OCI-M1 (cell line): ENCODE measurements at regions not wholly inside any gene's neighbourhood (a gene's known extent, or its start where the extent isn't known, plus 50 kb on each side); places are given as distances from the start of the nearest gene placed in this dataset.

ENCODE experiments used
- DNase-seq: peaks from one replicate; lab custom pipeline; 2025; lab: John Stamatoyannopoulos, UW

DNA sequence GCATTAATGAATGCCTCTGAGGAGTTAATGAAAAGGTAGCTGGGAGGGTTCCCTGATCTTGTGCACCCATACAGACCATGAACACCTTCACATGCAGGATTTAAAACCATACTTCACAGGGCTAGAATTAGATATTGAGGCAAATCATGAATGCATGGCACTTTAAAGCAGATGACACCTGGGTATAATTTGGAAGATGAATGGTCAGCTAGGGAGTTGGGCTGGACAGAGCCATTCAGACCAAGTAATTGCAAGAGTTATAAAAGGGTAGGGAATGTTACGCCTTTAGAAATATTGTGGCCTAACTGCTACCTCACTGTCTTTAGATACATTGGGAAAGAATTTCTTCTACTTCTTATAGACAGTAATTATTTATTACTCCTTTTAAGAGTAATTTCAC, 89.1 kb upstream of the ZNF827 start:
- DNase-seq = no peak

DNA sequence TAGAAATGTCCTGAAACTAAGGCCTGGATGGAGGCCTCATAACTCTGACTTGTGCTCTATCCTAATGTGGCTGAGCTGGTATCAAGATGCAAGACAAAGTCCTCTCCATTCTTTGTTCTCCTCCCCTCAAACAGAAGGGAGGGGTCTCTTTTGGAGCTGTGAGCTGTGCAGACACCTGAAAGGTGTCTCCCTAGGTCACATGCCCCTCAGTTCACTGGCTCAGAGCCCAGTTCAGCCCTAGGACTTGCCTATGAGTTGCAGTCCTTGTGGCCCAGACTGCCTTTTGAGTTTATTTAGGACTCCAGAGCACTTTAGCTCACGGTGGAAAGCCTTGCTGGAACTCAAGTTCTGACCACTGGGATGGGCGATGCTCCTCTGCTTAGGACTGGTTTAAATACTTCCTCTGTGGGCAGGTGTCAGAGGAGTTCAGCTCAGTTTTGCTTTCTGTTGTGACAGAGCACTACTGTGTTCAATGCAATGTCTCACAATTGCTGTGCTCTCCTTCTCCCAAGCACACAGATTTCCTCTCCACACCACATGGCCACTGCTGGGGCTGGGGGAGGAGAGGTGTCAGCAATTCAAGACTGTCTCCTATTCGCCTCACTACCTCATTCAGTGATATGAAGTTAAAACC, 84.8 kb upstream of the ZNF827 start:
- no peak for DNase-seq

DNA sequence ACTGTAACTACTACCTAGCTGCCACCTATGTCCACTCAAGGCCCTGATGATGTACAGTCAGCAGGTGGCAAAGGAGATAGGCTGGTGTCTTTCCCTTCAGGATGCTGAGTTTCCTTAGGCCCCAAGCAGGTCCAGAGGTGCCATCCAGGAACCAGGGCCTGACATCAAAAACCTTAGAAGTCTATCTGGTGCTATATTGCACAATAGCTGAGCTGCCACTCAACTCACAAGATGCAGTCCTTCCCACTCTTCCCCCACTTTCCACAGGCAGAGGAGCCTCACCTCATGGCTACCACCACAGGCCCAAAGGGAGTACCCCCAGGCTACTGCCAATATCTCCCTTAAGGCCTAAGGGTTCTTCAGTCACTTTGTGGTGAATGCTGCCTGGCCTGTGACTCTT, 83.9 kb upstream of the ZNF827 start:
- no peak for DNase-seq

DNA sequence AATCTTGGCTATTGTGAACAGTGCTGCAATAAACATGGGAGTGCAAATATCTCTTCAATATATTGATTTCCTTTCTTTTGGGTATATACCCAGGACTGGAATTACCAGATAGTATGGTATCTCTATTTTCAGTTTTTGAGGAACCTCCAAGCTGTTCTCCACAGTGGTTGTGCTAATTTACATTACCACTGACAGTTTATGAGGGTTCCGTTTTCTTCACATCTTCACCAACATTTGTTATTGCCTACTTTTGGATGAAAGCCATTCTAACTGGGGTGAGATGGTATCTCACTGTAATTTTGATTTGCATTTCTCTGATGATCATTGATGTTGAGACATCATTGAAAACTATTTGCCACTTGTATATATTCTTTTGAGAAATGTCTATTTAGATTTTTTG, 79.6 kb upstream of the ZNF827 start:
- DNase-seq = no peak

DNA sequence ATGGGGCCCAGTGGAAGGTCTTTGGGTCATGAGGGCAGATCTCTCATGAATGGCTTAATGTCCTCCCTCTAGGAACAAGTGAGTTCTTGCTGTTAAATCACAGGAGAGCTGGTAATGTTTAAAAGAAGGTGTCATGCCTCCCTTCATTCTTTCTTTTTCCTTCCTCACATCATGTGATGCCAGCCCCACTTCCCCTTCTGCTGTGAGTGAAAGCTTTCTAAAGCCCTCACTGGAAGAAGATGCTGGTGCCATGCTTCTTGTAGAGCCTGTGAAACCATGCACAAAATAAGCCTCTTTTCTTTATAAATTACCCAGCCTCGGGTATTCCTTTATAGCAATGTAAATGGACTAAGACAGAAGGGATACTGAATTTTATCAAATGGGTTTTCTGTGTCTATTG, 66.1 kb upstream of the ZNF827 start:
- no peak for DNase-seq

DNA sequence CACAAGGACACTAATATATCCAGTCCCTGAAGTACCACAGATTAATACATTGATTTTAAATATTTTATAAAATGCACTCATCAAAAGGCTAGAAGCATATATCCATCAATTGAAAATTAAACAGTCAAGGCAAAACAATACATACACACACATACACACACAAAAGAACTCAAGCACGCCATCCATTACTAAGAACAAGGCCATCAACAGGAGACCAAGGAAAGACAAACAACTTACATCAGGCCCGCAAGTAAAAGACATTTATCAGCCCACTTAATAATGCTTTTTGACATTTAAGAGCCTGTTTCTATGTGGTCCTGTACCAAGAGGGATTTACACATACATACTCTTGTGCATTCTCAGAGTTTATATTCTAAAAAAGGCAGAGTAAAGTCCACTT, 50.0 kb upstream of the ZNF827 start:
- DNase-seq = no peak
